BE2C (cell line): ENCODE measurements at regions not wholly inside any gene's neighbourhood (a gene's known extent, or its start where the extent isn't known, plus 50 kb on each side); places are given as distances from the start of the nearest gene placed in this dataset.
"Not testable (repeated sequence)": the region's sequence is repeated elsewhere in the genome, so short reads cannot be mapped to it uniquely, and the experiment has no call there.

Experiments
- DNase-seq: peaks from one replicate; pipeline ENCODE4 v3.0.0-alpha.2; 2020
- H3K27me3 ChIP-seq: fragments of 250-450 bp; sonication (Bioruptor Pico); 2 replicates; pipeline ENCODE4 v1.5.1; 2020; ENCODE audit warnings: mild to moderate bottlenecking
- H3K36me3 ChIP-seq: fragments of 250-450 bp; sonication (Bioruptor Pico); 2 replicates; pipeline ENCODE4 v1.5.1; 2020; ENCODE audit warnings: mild to moderate bottlenecking
- H3K4me1 ChIP-seq: fragments of 250-450 bp; sonication (Bioruptor Pico); 2 replicates; pipeline ENCODE4 v1.5.1; 2020
- H3K4me3 ChIP-seq: 2 replicates; pipeline ENCODE4 v1.5.1; 2011; ENCODE audit warnings: low read depth, low read length
- H3K9me3 ChIP-seq: fragments of 250-450 bp; sonication (Bioruptor Pico); 2 replicates; pipeline ENCODE4 v1.5.1; 2020

- H3K36me3 ChIP-seq, H3K27me3 ChIP-seq, H3K4me3 ChIP-seq, H3K9me3 ChIP-seq, DNase-seq: not testable (repeated sequence)
- peaks cover 16% of the 10 kb centered on the region for H3K4me1 ChIP-seq
Observed at GRCh38 chr5:34196091-34196490, 153.1 kb upstream of the C1QTNF3 start.

GRCh38 chr5:34205347-34205746 is 162.3 kb upstream of the C1QTNF3 start:
- H3K9me3 ChIP-seq, H3K27me3 ChIP-seq, H3K4me1 ChIP-seq, H3K36me3 ChIP-seq, H3K4me3 ChIP-seq, DNase-seq: not testable (repeated sequence)

GRCh38 chr5:34217386-34217785 is 174.4 kb upstream of the C1QTNF3 start:
- H3K9me3 ChIP-seq, H3K4me1 ChIP-seq, H3K36me3 ChIP-seq, DNase-seq, H3K4me3 ChIP-seq, H3K27me3 ChIP-seq: not testable (repeated sequence)

GRCh38 chr5:34221329-34222073 is 178.5 kb upstream of the C1QTNF3 start:
- H3K4me3 ChIP-seq, H3K9me3 ChIP-seq, H3K4me1 ChIP-seq, H3K36me3 ChIP-seq, H3K27me3 ChIP-seq, DNase-seq: not testable (repeated sequence)

- H3K9me3 ChIP-seq, DNase-seq, H3K4me3 ChIP-seq, H3K27me3 ChIP-seq, H3K4me1 ChIP-seq, H3K36me3 ChIP-seq: not testable (repeated sequence)
Observed at GRCh38 chr5:34223158-34223557, 180.1 kb upstream of the C1QTNF3 start.

- not testable (repeated sequence) for DNase-seq, H3K36me3 ChIP-seq, H3K27me3 ChIP-seq, H3K4me3 ChIP-seq, H3K9me3 ChIP-seq, H3K4me1 ChIP-seq
Observed at GRCh38 chr5:34230402-34230801, 187.4 kb upstream of the C1QTNF3 start.

- not testable (repeated sequence) for DNase-seq, H3K9me3 ChIP-seq, H3K36me3 ChIP-seq, H3K27me3 ChIP-seq, H3K4me1 ChIP-seq
- peak overlapping the region; percentile 43 for H3K4me3 ChIP-seq
Observed at GRCh38 chr5:34243802-34244201, 200.8 kb upstream of the C1QTNF3 start.

GRCh38 chr5:34244281-34245031 is 201.4 kb upstream of the C1QTNF3 start:
- not testable (repeated sequence) for H3K36me3 ChIP-seq, H3K27me3 ChIP-seq, H3K4me1 ChIP-seq, H3K9me3 ChIP-seq
- peak overlapping the region; percentile 43 for H3K4me3 ChIP-seq
- DNase-seq = peak; percentile 79

GRCh38 chr5:34245032-34245394 is 202.0 kb upstream of the C1QTNF3 start:
- DNase-seq, H3K27me3 ChIP-seq, H3K4me1 ChIP-seq, H3K36me3 ChIP-seq, H3K4me3 ChIP-seq, H3K9me3 ChIP-seq: not testable (repeated sequence)

GRCh38 chr5:34245813-34246212 is 202.8 kb upstream of the C1QTNF3 start:
- H3K9me3 ChIP-seq, DNase-seq, H3K27me3 ChIP-seq, H3K4me1 ChIP-seq, H3K36me3 ChIP-seq: not testable (repeated sequence)
- peak overlapping the region; percentile 39 for H3K4me3 ChIP-seq

- not testable (repeated sequence) for H3K36me3 ChIP-seq, H3K4me3 ChIP-seq, H3K4me1 ChIP-seq, DNase-seq, H3K27me3 ChIP-seq, H3K9me3 ChIP-seq
Observed at GRCh38 chr5:34258598-34258997, 215.6 kb upstream of the C1QTNF3 start.

- not testable (repeated sequence) for H3K4me3 ChIP-seq, H3K9me3 ChIP-seq
Observed at GRCh38 chr5:34261020-34261419, 218.0 kb upstream of the C1QTNF3 start.

GRCh38 chr5:34266151-34266550 is 223.1 kb upstream of the C1QTNF3 start:
- not testable (repeated sequence) for H3K9me3 ChIP-seq, H3K36me3 ChIP-seq, H3K4me3 ChIP-seq, H3K4me1 ChIP-seq, H3K27me3 ChIP-seq, DNase-seq

More at GRCh38 chr5:34261020-34261419, 218.0 kb upstream of the C1QTNF3 start:
- not testable (repeated sequence) for H3K27me3 ChIP-seq, DNase-seq, H3K4me1 ChIP-seq, H3K36me3 ChIP-seq

GRCh38 chr5:34296759-34297158 is 253.7 kb upstream of the C1QTNF3 start:
- H3K27me3 ChIP-seq, H3K4me3 ChIP-seq, H3K9me3 ChIP-seq, DNase-seq, H3K4me1 ChIP-seq, H3K36me3 ChIP-seq: not testable (repeated sequence)

GRCh38 chr5:34329201-34329600 is 286.2 kb upstream of the C1QTNF3 start:
- not testable (repeated sequence) for H3K4me1 ChIP-seq, H3K27me3 ChIP-seq, DNase-seq, H3K4me3 ChIP-seq, H3K9me3 ChIP-seq, H3K36me3 ChIP-seq

GRCh38 chr5:34329611-34330108 is 286.6 kb upstream of the C1QTNF3 start:
- H3K36me3 ChIP-seq, H3K4me3 ChIP-seq, DNase-seq, H3K27me3 ChIP-seq, H3K4me1 ChIP-seq, H3K9me3 ChIP-seq: not testable (repeated sequence)
